ENCODE measurements at regions not wholly inside any gene's neighbourhood (a gene's known extent, or its start where the extent isn't known, plus 50 kb on each side); places are given as distances from the start of the nearest gene placed in this dataset.

GRCh38 chr11:106461148-106461691 lies 383.8 kb downstream of the AASDHPPT start:
- no peak for DNase-seq (ENCODE audit: low spot score)

GRCh38 chr11:106461839-106462545 lies 384.5 kb downstream of the AASDHPPT start:
- peak; percentile 50 for DNase-seq (ENCODE audit: low spot score)

GRCh38 chr11:106463154-106463553 lies 385.7 kb downstream of the AASDHPPT start:
- peak; percentile 50 for DNase-seq (ENCODE audit: low spot score)

DNA sequence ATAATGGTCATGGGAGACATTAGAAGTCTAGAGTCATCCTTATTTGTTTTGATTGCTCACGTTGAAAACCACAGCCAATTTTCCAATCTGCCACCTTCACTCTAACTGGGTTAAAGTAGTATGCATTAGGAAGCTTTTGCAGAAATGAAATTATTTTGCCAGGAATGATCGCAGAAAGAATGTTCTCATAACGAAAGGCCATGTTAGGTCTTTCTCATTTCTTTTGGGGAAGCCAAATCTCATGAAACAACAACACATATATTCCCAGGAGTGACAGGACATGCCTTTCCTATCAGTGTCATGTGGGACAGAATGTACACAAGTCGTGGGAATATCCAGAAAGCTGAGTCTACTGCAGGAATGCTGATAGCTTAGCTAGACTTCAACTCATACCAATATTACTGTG lies 386.3 kb downstream of the AASDHPPT start:
- DNase-seq (ENCODE audit: low spot score), result peak; percentile 72

DNA sequence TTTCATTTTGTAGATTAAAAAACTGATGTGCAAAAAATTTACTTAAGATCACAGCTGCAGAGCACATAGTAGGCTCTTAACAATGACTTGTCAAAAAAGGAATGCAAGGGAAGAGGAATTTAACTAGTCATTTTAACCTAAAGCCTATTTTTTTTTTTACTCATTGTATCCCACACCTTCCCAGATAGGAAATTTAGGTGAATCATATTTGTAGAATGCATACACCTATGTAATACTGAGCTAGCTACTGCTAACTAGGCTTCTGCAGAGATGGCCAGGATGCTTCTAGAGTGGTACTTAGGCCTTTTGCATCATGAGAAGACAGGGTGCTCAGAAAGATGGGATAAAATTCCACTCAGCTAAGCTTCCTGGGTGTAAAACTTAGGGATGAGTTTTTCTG lies 387.3 kb downstream of the AASDHPPT start:
- no peak for DNase-seq (ENCODE audit: low spot score)

GRCh38 chr11:106466521-106467080 lies 389.1 kb downstream of the AASDHPPT start:
- DNase-seq (ENCODE audit: low spot score), result no peak

DNA sequence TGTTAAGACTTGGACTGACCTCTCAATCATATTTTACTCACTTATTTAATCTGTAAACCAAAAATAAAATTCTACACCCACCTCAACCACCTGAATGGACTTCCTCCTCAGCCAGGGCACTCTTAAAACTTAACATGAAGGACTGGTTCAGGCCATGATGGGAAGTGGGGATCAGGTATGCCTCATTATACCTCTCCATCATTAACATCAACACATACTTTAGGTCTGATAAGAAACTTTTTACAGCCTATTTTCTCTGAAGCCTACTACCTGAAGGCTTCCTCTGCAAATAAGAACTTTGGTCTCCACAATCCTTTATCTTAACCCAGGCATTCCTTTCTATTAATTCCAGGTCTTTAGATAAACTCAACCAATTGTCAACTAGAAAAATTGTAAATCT lies 390.0 kb downstream of the AASDHPPT start:
- no peak for DNase-seq (ENCODE audit: low spot score)

DNA sequence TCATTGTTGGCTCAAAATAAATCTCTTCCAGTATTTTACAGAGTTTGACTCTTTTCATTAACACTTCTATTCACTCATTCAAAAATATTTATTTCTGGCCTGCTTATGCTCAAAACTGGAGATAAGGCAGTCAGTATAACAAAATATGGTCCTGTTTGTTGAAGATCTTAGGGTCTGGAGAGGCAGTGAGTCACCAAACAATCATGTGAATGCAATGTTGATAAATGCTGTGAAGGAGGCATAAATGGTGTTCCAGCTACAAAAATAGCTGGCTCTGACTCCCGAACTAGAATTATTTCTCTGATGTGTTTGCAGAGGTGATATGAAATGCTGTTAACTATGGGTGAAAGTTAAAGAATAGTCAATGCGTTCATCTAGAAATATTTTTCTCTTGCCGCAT lies 390.6 kb downstream of the AASDHPPT start:
- no peak for DNase-seq (ENCODE audit: low spot score)

- DNase-seq (ENCODE audit: low spot score), result no peak
Measured at GRCh38 chr11:106468531-106468930, 391.1 kb downstream of the AASDHPPT start.

DNA sequence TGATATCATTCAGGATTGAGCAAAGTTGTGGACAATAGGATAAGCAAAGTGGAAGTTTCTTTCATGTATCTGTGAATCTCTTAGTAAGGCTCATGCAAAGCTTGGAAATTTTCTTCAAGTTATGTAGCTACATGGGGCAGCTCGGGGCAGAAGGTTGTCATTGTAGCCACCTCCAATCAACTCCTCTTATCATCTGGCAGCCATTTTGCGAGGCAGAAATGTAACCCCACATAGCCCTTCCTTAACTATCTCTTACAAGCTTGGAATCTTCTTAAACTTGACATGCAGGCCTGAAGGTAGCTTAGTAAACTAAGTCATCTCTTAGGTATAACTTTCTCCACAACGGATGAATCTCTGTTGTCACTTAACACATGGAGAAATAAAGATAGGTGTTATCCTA lies 392.8 kb downstream of the AASDHPPT start:
- no peak for DNase-seq (ENCODE audit: low spot score)

- DNase-seq (ENCODE audit: low spot score), result no peak
Measured at GRCh38 chr11:106471276-106471675, 393.8 kb downstream of the AASDHPPT start.

DNA sequence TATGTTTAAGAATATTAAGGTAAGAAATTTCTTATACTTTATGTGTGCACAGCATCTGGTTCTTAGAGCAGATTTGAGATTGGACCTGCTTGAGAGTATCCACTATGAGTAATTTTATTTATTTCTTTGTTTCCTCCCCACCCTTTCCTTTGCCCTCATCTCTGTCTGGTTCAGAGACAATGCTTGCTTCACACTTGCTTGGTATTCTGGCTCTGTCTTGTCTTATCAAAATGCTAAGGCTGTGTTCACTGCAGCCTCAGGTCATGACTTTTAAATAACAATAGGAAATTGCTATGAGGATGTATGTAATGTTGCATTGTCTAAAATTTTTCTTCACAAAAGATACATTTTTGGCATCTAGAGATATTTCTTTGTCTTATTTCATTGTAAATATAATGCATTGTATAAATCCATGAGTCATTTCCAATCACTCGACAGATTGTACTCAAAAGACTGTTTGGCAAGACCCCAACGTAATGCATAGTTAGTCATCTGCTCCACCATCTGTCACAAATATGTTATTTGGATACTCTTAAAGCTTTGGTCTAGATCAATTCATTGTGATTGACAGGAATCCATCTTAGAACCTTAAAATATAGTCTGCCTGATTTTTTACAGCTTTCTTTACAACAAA lies 395.7 kb downstream of the AASDHPPT start:
- no peak for DNase-seq (ENCODE audit: low spot score)

- DNase-seq (ENCODE audit: low spot score), result no peak
Measured at GRCh38 chr11:106474274-106474673, 396.8 kb downstream of the AASDHPPT start.

DNA sequence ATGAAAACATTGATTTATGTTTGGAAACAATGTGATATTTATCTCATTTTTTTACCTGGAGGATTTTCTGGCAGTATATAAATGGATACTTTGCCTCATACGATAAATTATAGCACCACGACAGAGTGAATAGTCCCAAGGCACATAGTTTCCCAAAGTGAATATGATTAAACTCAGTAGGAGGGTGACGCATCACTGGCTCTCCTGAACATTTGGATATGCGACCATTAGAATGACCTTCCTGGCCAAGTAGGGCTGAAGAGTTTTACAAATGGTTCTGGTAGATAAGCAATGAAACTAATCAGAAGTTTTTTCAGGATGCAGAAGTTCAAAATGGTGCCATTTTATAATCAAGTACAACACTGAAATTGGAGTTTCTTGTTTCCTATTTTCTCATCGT lies 397.7 kb downstream of the AASDHPPT start:
- DNase-seq (ENCODE audit: low spot score), result no peak

DNA sequence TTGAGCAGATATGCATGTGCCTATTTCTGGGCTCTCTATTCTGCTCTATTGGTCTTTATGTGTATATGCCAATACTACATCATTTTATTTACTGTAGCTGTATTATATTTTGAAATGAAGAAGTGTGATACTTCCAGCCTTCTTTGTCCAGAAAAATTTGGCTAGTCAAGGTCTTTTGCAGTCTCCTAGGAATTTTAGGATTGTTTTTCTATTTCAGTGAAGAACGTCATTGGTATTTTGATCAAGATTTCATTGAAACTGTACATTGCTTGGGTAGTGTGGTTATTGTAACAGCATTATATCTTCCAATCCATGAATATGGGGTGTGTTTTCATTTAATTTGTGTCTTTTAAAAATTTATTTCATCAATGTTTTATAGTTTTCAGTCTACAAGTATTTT lies 400.3 kb downstream of the AASDHPPT start:
- no peak for DNase-seq (ENCODE audit: low spot score)

GRCh38 chr11:106479646-106480045 lies 402.2 kb downstream of the AASDHPPT start:
- no peak for DNase-seq (ENCODE audit: low spot score)

DNA sequence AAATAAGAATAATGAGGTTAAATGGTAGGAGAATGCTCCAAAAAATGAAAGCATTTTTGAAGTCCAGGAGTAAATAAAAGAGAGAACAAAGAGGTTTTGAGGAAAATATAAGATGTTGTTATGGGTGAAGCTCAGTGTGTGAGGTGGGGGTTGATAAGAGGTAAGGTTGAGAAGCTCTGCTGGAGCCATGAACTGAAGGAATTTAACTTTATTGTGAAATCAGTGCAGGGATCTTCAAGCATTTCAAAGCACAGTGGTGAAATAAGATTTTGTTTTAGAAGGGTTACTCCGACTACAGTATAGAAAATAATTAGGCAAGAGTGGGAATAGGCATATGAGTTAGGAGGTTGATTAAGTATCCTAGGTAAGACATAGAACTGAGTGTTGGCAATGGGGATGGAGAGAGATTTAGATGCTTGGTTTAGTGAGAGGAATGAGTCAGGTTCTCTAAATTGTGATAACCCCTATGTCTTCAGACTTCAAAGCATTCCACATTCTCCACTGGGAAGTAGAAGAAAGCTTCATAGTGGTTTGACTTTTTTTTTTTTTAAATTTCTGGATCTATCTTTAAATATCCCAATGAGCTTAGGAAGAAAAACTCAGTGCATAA lies 403.2 kb downstream of the AASDHPPT start:
- DNase-seq (ENCODE audit: low spot score), result no peak

DNA sequence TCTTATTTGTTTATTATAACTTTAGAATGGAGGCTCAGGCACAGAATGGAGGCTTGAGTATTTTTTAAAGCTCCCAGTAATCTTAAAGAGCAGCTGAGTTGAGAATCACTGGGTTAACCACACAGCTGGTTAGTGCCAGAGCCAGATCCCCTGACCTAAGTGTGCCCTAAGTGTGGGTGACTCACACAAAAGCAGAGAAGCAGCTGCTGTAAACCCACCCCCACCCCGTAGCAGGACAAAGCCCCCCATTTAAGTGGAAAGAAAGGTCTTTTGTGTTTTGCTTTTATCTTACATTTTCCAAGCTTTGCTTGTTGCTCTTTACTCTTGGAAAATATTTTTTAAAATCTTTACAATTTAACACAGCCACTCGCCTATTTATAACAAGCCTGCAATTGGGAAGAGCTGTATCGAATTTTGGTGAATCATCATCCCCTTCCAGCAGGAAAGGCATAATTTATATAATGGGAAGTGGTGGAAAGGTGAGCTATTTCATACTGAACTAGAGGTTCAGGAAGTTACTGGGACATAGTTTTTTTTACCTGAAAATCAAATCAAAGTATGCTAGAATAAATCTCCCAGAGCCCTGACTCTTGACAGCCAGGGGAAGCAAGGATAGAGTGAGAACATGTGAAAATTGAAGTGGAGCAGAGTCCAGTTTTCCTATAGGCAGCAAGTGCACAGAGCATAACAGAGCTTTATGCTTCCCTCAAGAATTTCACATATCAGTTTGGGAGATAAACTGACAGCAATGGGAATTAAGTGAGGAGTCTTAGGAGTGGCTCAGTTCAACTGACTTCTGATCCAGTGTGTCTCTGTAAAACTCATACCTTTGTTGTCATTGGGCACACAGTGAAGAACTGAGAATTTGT lies 405.7 kb downstream of the AASDHPPT start:
- DNase-seq (ENCODE audit: low spot score), result no peak

- DNase-seq (ENCODE audit: low spot score), result peak; percentile 18
Measured at GRCh38 chr11:106491751-106492150, 414.3 kb downstream of the AASDHPPT start.

DNA sequence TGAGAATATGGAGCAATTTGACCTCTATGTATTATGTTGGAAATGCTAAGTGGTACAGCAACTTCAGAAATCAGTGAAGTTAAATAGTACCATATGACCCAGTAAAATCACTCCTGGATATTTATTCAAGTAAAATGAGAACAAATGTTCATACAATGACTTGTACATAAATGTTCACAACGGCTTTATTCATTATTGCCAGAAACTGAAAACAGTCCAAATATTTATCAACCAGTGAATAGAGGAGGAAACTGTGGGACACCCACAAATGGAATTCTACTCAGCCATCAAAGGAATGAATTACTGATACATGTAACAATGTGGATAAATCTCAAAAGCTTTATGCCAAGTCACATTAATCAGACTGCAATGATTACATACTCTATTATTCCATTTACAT lies 416.3 kb downstream of the AASDHPPT start:
- no peak for DNase-seq (ENCODE audit: low spot score)

DNA sequence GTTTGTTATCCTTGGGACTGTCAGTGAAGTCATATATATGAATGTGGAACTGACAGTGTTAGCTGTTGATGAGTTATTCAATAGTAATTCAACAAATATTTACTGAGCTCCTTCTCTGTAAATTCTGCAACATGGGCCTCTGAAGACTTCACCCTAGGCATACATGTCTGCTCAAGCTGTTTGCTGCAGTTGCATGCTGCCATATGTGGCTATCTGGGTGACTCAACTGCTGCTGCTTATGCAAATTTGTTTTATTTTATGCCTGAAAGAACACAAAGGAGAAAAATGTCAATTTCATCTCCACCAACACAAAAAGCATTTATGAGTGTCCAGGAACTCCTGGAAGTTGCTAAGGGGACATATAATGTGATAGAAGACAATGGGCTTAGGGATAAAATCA lies 417.6 kb downstream of the AASDHPPT start:
- no peak for DNase-seq (ENCODE audit: low spot score)

DNA sequence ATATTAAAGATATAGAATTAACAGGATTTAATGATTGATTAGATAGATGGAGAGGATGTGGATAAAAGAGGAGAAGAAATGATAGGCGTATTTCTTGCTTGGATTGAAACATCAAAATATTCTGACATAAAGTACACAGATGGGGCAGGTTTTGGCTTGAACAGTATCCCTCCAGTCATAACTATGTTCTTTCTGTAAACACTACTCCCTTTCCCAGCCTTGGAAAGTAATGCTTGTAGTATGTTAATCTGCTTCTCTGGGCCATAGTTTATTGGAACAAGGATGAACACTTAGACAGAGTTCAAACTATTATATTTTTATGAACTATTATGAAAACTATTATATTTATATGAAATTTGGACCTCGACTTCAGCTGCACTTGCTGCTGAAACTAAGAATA lies 419.2 kb downstream of the AASDHPPT start:
- DNase-seq (ENCODE audit: low spot score), result no peak

All from cerebellar cortex (tissue), 1 donor.